DMS53 (cell line): ENCODE measurements at regions not wholly inside any gene's neighbourhood (a gene's known extent, or its start where the extent isn't known, plus 50 kb on each side); places are given as distances from the start of the nearest gene placed in this dataset.
A peak's percentile ranks its signal among the peaks of the same experiment; 100 is the strongest.

Source experiments
- DNase-seq: peaks from one replicate; lab custom pipeline; 2025; lab: John Stamatoyannopoulos, UW

- no peak for DNase-seq
Measured at GRCh38 chrX:10393241-10393640, 227.1 kb downstream of the MID1 start.

- DNase-seq, result peak; percentile 36
Measured at GRCh38 chrX:10393899-10394298, 226.5 kb downstream of the MID1 start.

- DNase-seq, result no peak
Measured at GRCh38 chrX:10395179-10395578, 225.2 kb downstream of the MID1 start.
